ENCODE measurements at regions not wholly inside any gene's neighbourhood (a gene's known extent, or its start where the extent isn't known, plus 50 kb on each side); places are given as distances from the start of the nearest gene placed in this dataset.
A peak's percentile ranks its signal among the peaks of the same experiment; 100 is the strongest.

GRCh38 chr12:105822131-105823105 is 316.3 kb downstream of the NUAK1 start:
- no peaks in the 10 kb centered on the region for H3K27me3 ChIP-seq
- peaks cover 32% of the 10 kb centered on the region for H3K4me1 ChIP-seq
- no peak for ATAC-seq
- no peak for DNase-seq
- intact Hi-C loops (cut with DNase I), result no loop called here
- TF ChIP-seq CTCF (IDR thresholded peaks at IDR 0.05), result no peak
- H3K4me3 ChIP-seq, result no peak overlapping the region
- no peaks in the 10 kb centered on the region for H3K36me3 ChIP-seq
- peak overlapping the region; percentile 33 for H3K27ac ChIP-seq
- H3K9me3 ChIP-seq, result no peaks in the 10 kb centered on the region

GRCh38 chr12:105823810-105824209 is 314.9 kb downstream of the NUAK1 start:
- Histone ChIP-seq H3K4me1 (peaks cover 32% of the 10 kb centered on the region), H3K36me3 (no peaks in the 10 kb centered on the region), H3K4me3 (no peak overlapping the region), H3K27ac (no peak overlapping the region), H3K9me3 (no peaks in the 10 kb centered on the region), H3K27me3 (no peaks in the 10 kb centered on the region)
- no peak for TF ChIP-seq CTCF (IDR thresholded peaks at IDR 0.05)
- ATAC-seq (no peak), DNase-seq (no peak)
- intact Hi-C loops (cut with DNase I), result no loop called here

GRCh38 chr12:105825141-105825540 is 313.6 kb downstream of the NUAK1 start:
- DNase-seq (no peak), ATAC-seq (no peak)
- Histone ChIP-seq H3K4me1 (peaks cover 20% of the 10 kb centered on the region), H3K36me3 (no peaks in the 10 kb centered on the region), H3K4me3 (no peak overlapping the region), H3K27me3 (no peaks in the 10 kb centered on the region), H3K9me3 (no peaks in the 10 kb centered on the region), H3K27ac (no peak overlapping the region)
- TF ChIP-seq CTCF (IDR thresholded peaks at IDR 0.05), result no peak
- intact Hi-C loops (cut with DNase I), result no loop called here

GRCh38 chr12:105831372-105831771 is 307.4 kb downstream of the NUAK1 start:
- DNase-seq, result no peak
- no peak for ATAC-seq
- no peaks in the 10 kb centered on the region for H3K4me1 ChIP-seq
- no peak overlapping the region for H3K4me3 ChIP-seq
- TF ChIP-seq CTCF (IDR thresholded peaks at IDR 0.05), result no peak
- no peak overlapping the region for H3K27ac ChIP-seq
- no peaks in the 10 kb centered on the region for H3K36me3 ChIP-seq
- no peaks in the 10 kb centered on the region for H3K9me3 ChIP-seq
- H3K27me3 ChIP-seq, result no peaks in the 10 kb centered on the region
- intact Hi-C loops (cut with DNase I), result no loop called here

- no peak for TF ChIP-seq CTCF (IDR thresholded peaks at IDR 0.05)
- no peak overlapping the region for H3K4me3 ChIP-seq
- no peaks in the 10 kb centered on the region for H3K4me1 ChIP-seq
- intact Hi-C loops (cut with DNase I), result no loop called here
- H3K36me3 ChIP-seq, result no peaks in the 10 kb centered on the region
- H3K27me3 ChIP-seq, result no peaks in the 10 kb centered on the region
- no peak overlapping the region for H3K27ac ChIP-seq
- H3K9me3 ChIP-seq, result no peaks in the 10 kb centered on the region
- ATAC-seq (no peak), DNase-seq (no peak)
Measured at GRCh38 chr12:105832021-105832420, 306.7 kb downstream of the NUAK1 start.
